Testis (tissue), 2 donors: ENCODE measurements at regions not wholly inside any gene's neighbourhood (a gene's known extent, or its start where the extent isn't known, plus 50 kb on each side); places are given as distances from the start of the nearest gene placed in this dataset.

Source experiments
- CTCF ChIP-seq, 3 experiments: fragments of 450-650 bp in 2 of 3; fragments of 200-600 bp in 1 of 3; sonication (generic) in 1 of 3; IDR thresholded peaks; one replicate each; pipeline ENCODE4 v1.5.1; 2016 to 2019; ENCODE audit warnings: antibody characterized with exemption in 3 of 3, mild to moderate bottlenecking in 2 of 3, moderate library complexity in 1 of 3
- POLR2A ChIP-seq: fragments of 450-650 bp; IDR thresholded peaks from one replicate; pipeline ENCODE4 v1.6.1; 2017; ENCODE audit warnings: antibody characterized with exemption, mild to moderate bottlenecking, moderate library complexity

GRCh38 chr9:107425101-107426025 is 64.2 kb downstream of the KLF4 start:
- TF ChIP-seq CTCF (IDR thresholded peaks at IDR 0.05) = peak; percentile 87 to 98 (median 97)
- TF ChIP-seq POLR2A = no peak
